ENCODE measurements at regions not wholly inside any gene's neighbourhood (a gene's known extent, or its start where the extent isn't known, plus 50 kb on each side); places are given as distances from the start of the nearest gene placed in this dataset.
"Not testable (repeated sequence)": the region's sequence is repeated elsewhere in the genome, so short reads cannot be mapped to it uniquely, and the experiment has no call there.

GRCh38 chr15:66872405-66872804 lies 170.4 kb downstream of the SMAD6 start:
- Mint-ChIP-seq H3K4me1 (peaks cover 9% of the 10 kb centered on the region), H3K9me3 (peaks cover 8% of the 10 kb centered on the region), H3K27ac (no peak overlapping the region), H3K36me3 (ENCODE audit: low read depth) (no peaks in the 10 kb centered on the region), H3K4me3 (no peak overlapping the region), H3K27me3 (ENCODE audit: low read depth) (peaks cover 3% of the 10 kb centered on the region)
- no peak for TF ChIP-seq CTCF (IDR thresholded peaks at IDR 0.05; ENCODE audit: unreplicated experiment in 3 of 3)

DNA sequence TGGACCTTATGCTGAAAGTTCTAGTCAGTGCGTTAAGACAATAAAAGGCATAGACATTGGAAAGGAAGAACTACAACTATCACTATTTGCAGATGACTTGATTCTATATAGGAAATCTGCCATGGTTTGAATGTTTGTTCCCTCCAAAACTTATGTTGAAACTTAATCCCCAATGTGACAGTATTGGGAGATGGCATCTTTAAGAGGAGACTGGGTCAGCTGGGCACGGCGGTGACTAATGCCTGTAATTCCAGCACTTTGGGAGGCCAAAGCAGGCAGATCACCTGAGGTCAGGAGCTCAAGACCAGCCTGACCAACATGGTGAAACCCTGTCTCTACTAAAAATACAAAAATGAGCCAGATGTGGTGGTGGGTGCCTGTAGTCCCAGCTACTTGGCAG lies 171.3 kb downstream of the SMAD6 start:
- H3K9me3 Mint-ChIP-seq; H3K36me3 Mint-ChIP-seq (ENCODE audit: low read depth); H3K27me3 Mint-ChIP-seq (ENCODE audit: low read depth); H3K27ac Mint-ChIP-seq; H3K4me3 Mint-ChIP-seq: not testable (repeated sequence)
- H3K4me1 Mint-ChIP-seq = peaks cover 19% of the 10 kb centered on the region

GRCh38 chr15:66873856-66874255 lies 171.8 kb downstream of the SMAD6 start:
- Mint-ChIP-seq H3K27me3 (ENCODE audit: low read depth) (peaks cover 3% of the 10 kb centered on the region), H3K4me1 (peaks cover 23% of the 10 kb centered on the region), H3K27ac (no peak overlapping the region), H3K36me3 (ENCODE audit: low read depth) (no peaks in the 10 kb centered on the region), H3K9me3 (peaks cover 8% of the 10 kb centered on the region), H3K4me3 (no peak overlapping the region)
- no peak for TF ChIP-seq CTCF (IDR thresholded peaks at IDR 0.05; ENCODE audit: unreplicated experiment in 3 of 3)

GRCh38 chr15:66875588-66876420 lies 173.8 kb downstream of the SMAD6 start:
- Mint-ChIP-seq H3K9me3 (no peaks in the 10 kb centered on the region), H3K36me3 (ENCODE audit: low read depth) (no peaks in the 10 kb centered on the region), H3K4me3 (no peak overlapping the region), H3K4me1 (peaks cover 28% of the 10 kb centered on the region), H3K27me3 (ENCODE audit: low read depth) (peaks cover 6% of the 10 kb centered on the region), H3K27ac (peak overlapping the region in 1 of 3 experiments; percentile 37)
- TF ChIP-seq CTCF (IDR thresholded peaks at IDR 0.05; ENCODE audit: unreplicated experiment in 3 of 3) = no peak

DNA sequence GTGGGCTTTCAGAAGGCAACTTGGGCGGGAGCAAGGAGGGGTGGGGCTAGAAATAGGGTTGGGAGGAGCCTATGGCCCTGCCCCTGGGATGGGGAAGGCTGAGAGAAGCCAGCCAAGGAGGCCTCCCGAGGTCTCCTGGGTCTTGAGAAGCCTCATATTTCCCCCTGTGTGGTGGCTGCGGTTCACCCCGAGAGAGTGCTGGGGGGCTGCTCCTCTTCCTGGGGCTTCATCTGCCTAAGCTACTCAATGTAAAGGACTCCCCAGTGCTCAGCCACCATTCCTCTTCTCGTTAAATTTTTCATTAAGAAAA lies 174.3 kb downstream of the SMAD6 start:
- peaks cover 9% of the 10 kb centered on the region for H3K27me3 Mint-ChIP-seq (ENCODE audit: low read depth)
- no peaks in the 10 kb centered on the region for H3K36me3 Mint-ChIP-seq (ENCODE audit: low read depth)
- no peaks in the 10 kb centered on the region for H3K9me3 Mint-ChIP-seq
- no peak for TF ChIP-seq CTCF (IDR thresholded peaks at IDR 0.05; ENCODE audit: unreplicated experiment in 3 of 3)
- H3K27ac Mint-ChIP-seq = no peak overlapping the region
- no peak overlapping the region for H3K4me3 Mint-ChIP-seq
- peaks cover 33% of the 10 kb centered on the region for H3K4me1 Mint-ChIP-seq

- peaks cover 36% of the 10 kb centered on the region for H3K4me1 Mint-ChIP-seq
- H3K27me3 Mint-ChIP-seq (ENCODE audit: low read depth) = peaks cover 11% of the 10 kb centered on the region
- no peaks in the 10 kb centered on the region for H3K36me3 Mint-ChIP-seq (ENCODE audit: low read depth)
- no peak overlapping the region for H3K4me3 Mint-ChIP-seq
- no peak for TF ChIP-seq CTCF (IDR thresholded peaks at IDR 0.05; ENCODE audit: unreplicated experiment in 3 of 3)
- H3K9me3 Mint-ChIP-seq = no peaks in the 10 kb centered on the region
- H3K27ac Mint-ChIP-seq = peak overlapping the region; percentile 35 to 55 (median 48)
These were observed 174.9 kb downstream of the SMAD6 start for GRCh38 chr15:66876731-66877476.
